TTC549 (cell line): ENCODE measurements at regions not wholly inside any gene's neighbourhood (a gene's known extent, or its start where the extent isn't known, plus 50 kb on each side); places are given as distances from the start of the nearest gene placed in this dataset.

Experiments
- FAIRE-seq: peaks from 2 replicates; lab custom pipeline; 2012; peaks lifted over from hg19 to GRCh38; lab: Jason Lieb, UNC

DNA sequence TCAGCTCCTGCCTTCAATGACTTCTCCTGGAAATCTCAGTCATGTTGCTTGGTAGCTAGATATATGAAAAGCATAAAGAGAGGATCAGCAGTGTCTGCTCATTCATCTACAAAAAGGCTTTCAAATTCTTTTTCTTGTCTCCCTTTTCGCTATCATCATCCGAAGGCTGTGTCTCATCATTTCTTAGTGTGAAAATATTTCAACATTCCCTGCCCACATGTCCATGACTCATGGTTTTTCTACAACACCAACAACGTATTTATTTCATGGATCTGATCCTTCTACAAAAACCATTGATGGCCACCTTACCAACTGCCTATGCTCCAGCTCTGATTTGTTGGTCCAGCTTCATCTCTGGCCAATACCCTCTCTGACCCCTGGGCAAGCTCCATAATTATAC, 472.5 kb upstream of the GHITM start:
- no peak for FAIRE-seq

- FAIRE-seq, result no peak
Observed at GRCh38 chr10:83667594-83667993, 471.7 kb upstream of the GHITM start.

GRCh38 chr10:83673316-83673715, 466.0 kb upstream of the GHITM start:
- FAIRE-seq, result no peak

DNA sequence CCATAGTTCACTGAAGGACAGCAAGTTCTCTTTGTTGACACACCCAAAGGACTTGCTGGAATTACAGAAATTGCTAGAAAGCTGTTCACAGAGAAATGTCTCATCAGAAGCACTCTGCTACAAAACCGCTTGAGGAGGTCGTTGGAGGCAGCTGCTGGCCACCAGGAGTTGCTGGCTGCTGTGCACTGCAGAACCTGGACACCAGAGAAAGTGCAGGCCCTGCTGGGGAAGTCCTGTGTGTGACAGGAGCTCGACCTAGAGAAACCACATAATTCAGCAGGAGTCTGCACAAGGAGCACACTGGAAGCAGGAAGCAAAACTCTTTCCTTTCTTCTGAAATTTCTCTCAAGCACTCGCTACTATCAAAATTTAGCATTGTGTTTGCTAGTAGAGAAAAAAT, 461.5 kb upstream of the GHITM start:
- FAIRE-seq, result no peak

- FAIRE-seq, result no peak
Observed at GRCh38 chr10:83678850-83679249, 460.5 kb upstream of the GHITM start.

DNA sequence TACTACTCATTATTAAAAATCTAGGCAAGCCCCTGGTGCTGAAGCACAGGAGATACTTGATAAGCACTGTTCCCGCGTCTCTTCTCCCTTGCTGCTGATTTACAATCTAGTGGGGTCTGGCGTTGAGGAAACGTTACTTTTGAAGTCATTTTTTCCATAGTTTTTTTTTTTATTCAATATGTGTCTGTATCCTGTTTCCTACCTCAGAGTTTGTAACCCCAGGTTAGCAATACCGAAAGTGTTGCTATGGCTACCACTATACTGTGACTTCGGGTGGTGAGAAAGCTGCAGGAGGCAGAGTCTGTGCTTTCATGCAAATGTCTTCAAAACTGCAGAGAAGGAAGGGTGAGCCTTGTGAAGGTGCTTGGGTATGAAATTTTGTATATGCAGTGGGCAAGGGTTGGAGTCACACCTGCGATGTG, 458.8 kb upstream of the GHITM start:
- no peak for FAIRE-seq

DNA sequence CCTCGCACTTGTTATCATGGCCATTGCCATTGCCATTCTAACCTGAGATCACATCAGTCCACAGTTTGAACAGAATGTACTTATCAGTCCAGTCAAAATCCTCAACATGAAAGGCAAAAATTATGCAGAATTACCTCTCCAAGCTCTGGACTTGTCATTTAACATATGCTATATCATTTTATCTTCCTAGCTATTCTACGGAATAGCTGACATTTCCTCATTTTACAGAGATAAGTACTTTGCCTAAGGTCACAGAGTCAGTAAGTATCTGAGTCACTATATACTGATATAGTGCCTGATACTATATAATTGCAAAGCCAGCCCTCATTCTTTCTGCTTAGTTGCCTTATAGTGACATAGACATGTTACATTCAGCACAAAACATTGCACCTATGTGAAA, 456.9 kb upstream of the GHITM start:
- no peak for FAIRE-seq

DNA sequence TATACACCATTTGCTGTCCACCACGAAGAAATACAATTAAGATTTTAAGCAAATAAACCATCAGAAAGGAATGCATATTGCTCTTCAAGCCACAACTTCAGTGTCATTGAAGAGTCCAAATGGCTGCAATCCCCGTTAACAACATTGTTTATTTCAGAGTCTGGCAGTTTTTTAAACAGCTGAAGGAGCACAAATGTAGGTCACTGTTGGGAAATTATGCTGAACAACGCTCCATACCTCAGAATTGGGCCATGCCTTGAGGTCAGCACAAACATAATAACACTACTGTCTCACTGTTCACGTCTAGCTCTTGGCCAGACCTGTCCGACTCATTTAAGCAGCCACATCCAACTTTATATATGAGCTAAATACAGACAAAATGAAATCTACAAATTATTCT, 453.9 kb upstream of the GHITM start:
- no peak for FAIRE-seq

DNA sequence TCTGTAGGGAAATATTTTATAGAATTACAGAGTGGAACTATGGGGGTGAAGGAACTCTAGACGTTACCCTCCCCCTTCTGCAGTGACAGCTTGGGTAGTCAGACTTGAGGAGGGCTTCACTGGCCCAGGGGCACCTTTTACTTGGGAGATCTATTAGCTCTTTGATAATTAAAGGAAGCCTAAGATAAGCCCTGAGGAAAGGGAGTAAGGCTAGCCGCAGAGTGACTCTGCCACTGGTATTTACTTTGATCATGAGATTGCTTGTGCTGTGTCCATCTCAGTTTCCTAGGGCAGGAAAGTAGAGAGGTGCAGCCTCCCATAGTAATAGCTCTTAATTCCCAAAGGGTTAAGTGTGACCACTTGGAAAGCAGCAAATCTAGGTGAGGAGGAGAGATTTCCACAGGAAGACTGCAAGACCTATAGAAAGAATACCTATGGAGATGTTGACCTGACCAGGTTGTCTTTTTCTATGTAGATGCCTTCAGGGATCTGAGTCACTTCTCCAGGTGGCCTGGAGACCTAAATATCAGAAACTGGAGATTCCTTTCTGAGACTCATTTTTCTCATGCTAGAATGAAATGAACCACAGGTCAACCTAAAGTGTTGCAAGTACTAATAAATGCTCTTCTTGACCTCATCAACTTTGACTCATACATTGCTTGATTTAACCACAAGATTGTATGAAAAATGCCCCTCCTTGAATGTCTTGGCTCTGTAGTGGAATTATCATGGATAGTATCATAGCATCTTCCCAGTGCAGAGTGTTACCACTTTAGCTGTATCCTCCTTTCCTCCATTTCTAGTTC, 447.3 kb upstream of the GHITM start:
- no peak for FAIRE-seq

- no peak for FAIRE-seq
Observed at GRCh38 chr10:83698899-83699298, 440.4 kb upstream of the GHITM start.

GRCh38 chr10:83701799-83702198, 437.5 kb upstream of the GHITM start:
- no peak for FAIRE-seq

DNA sequence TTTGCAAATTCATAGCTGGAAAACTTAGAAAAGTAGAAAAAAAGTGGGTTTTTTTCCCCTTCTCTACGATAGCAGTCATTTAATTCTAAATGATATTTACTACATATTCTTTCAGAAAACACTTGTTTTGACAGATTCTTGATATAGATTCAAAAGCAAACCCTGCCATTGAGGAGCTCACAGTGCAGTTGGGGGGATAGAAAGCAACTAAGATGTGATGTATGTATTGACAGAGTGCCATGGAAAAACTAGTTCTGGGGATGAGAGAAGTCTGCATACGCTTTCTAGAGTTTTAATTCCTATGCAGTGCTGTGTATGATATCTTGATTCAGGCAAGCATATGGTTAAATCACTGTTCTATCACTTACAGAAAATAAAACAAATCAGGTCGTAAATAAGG, 436.6 kb upstream of the GHITM start:
- no peak for FAIRE-seq

GRCh38 chr10:83706120-83706519, 433.2 kb upstream of the GHITM start:
- FAIRE-seq, result no peak

- no peak for FAIRE-seq
Observed at GRCh38 chr10:83706952-83707582, 432.2 kb upstream of the GHITM start.

- FAIRE-seq, result no peak
Observed at GRCh38 chr10:83713423-83713822, 425.9 kb upstream of the GHITM start.

DNA sequence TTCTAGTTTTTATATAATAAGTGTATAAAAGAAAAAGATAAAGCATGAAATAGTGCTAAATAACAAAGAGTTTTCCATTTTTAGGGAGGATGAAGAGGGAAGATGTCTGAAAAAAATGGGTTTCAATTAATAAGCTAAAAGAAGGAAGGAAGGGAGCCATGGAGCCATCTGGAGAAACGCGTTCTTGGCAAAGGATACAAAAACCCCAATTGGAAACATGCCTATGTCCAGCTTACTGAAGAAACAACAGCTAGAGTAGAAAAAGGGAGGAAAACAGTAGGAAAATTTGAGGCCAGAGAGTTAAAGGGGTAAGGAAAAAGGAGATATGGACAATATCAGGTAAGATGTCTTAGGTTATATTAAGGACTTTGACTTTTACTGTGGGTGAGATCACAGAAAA, 416.2 kb upstream of the GHITM start:
- no peak for FAIRE-seq

- no peak for FAIRE-seq
Observed at GRCh38 chr10:83724471-83725241, 414.7 kb upstream of the GHITM start.

DNA sequence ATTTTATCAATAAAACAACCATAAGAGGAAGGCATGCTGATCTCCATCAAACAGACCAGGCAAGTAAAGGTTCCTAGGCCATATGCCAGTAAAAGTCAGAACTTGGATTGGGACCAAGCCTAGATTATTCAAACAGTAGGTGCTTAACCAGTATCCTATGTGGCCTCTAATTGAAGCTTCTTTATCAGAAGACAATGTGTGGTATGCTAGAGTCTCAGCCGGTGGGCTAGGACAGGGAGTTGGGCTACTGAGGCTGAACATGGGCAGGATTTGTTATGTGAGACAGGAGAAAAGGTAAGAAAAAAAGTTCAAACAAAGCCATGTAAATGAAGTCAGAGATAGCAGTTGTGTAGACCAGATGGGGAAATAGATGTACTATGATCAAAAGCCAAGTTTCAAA, 413.7 kb upstream of the GHITM start:
- no peak for FAIRE-seq

GRCh38 chr10:83734278-83734677, 405.0 kb upstream of the GHITM start:
- no peak for FAIRE-seq

GRCh38 chr10:83736008-83736407, 403.3 kb upstream of the GHITM start:
- no peak for FAIRE-seq

DNA sequence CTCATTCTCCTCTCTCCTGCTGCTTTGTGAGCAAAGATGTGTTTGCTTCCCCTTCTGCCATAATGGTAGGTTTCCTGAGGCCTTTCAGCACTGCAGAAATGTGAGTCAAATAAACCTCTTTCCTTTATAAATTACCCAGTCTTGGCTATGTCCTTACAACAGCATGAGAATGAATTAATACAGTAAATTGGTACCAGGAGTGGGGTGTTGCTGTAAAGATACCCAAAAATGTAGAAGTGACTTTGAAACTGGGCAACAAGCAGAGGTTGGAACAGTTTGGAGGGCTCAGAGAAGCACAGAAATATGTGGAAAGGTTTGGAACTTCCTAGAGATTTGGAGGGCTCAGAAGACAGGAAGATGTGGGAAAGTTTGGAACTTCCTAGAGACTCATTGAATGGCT, 388.7 kb upstream of the GHITM start:
- FAIRE-seq, result no peak

DNA sequence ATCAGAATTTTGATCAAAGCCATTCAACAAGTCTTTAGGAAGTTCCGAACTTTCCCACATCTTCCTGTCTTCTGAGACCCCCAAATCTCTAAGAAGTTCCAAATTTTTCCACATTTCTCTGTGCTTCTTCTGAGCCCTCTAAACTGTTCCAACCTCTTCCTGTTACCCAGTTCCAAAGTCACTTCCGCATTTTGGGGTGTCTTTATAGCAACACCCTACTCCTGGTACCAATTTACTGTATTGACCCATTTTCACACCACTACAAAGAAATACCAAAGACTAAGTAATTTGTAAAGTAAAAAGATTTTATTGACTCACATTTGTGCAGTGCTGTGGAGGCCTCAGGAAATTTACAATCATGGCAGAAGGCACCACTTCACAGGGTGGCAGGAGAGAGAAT, 385.8 kb upstream of the GHITM start:
- FAIRE-seq, result no peak

DNA sequence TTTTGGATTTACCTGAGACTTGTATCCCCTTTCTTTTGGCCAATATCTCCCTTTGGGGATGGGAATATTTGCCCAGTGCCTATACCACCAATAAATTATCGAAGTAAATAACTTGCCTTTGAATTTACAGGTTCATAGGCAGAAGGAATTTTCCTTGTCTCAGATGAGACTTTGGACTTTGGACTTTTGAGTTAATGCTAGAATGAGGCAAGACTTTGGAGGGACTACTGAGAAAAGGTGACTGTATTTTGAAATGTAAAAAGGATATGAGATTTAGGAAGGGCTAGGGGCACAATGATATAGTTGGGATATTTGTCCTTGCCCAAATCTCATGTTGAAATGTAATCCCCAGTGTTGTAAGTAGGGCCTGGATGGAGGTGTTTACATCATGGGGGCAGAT, 384.5 kb upstream of the GHITM start:
- no peak for FAIRE-seq
